T-cell (primary cell): ENCODE measurements at regions not wholly inside any gene's neighbourhood (a gene's known extent, or its start where the extent isn't known, plus 50 kb on each side); places are given as distances from the start of the nearest gene placed in this dataset.
"Not testable (repeated sequence)": the region's sequence is repeated elsewhere in the genome, so short reads cannot be mapped to it uniquely, and the experiment has no call there.

ENCODE experiments used
- ATAC-seq, 4 experiments: fragments of 200-7000 bp in 3 of 4; fragments of 150-1000 bp in 1 of 4; cut with Tn5 transposase; replicated peaks in 1 of 4; 1 replicate in 3 of 4; 2 replicates in 1 of 4; pipeline ENCODE4 v1.10.0; 2021; ENCODE audit warnings: moderate library complexity in 3 of 4, mild to moderate bottlenecking in 2 of 4, moderate number of reproducible peaks in 1 of 4
- CTCF ChIA-PET, 2 donors: fragments of 300-600 bp; sonication (Branson Sonifier 250); formaldehyde crosslinking; loops; one replicate each; lab custom pipeline; 2022; ENCODE audit warnings: antibody characterized with exemption in 2 of 2; lab: Charles Lee
- POLR2A ChIA-PET, 2 donors: fragments of 300-600 bp; sonication (Branson Sonifier 250); formaldehyde crosslinking; loops; one replicate each; lab custom pipeline; 2022; ENCODE audit warnings: antibody characterized with exemption in 2 of 2; lab: Charles Lee
- DNase-seq, 35 experiments: peaks; one replicate each; pipeline versions ENCODE4 v3.0.0 to v3.0.0-alpha.2; 2013 to 2023
- H3K27ac ChIP-seq: one replicate; pipeline ENCODE4 v1.5.1; 2013; ENCODE audit warnings: low read length
- H3K27me3 ChIP-seq, 2 experiments: replicated peaks in 1 of 2; 1 replicate in 1 of 2; 2 replicates in 1 of 2; pipeline versions ENCODE4 v1.6.1 to v1.7.0; 2013; ENCODE audit warnings: low read length in 1 of 2, mixed read lengths in 1 of 2; ENCODE audit not compliant: control insufficient read depth in 2 of 2, insufficient read depth in 2 of 2; ENCODE audit errors: extremely low read depth in 1 of 2
- H3K36me3 ChIP-seq, 2 donors: 1 replicate in 1 of 2; 2 replicates in 1 of 2; pipeline versions ENCODE4 v1.6.1 to v1.7.0; 2013; ENCODE audit warnings: low read length in 1 of 2; ENCODE audit not compliant: control insufficient read depth in 2 of 2, insufficient read depth in 1 of 2; ENCODE audit errors: extremely low read depth in 1 of 2
- H3K4me1 ChIP-seq, 2 experiments: 1 replicate in 1 of 2; 2 replicates in 1 of 2; pipeline versions ENCODE4 v1.6.1 to v1.7.0; 2013; ENCODE audit warnings: low read length in 2 of 2, mixed read lengths in 1 of 2; ENCODE audit not compliant: insufficient read depth in 2 of 2, control insufficient read depth in 1 of 2; ENCODE audit errors: extremely low read depth in 1 of 2
- H3K4me3 ChIP-seq, 2 donors: 1 replicate in 1 of 2; 2 replicates in 1 of 2; pipeline versions ENCODE4 v1.5.1 to v1.7.0; 2013; ENCODE audit warnings: mild to moderate bottlenecking in 2 of 2, low read length in 1 of 2, moderate library complexity in 1 of 2; ENCODE audit not compliant: control insufficient read depth in 1 of 2; ENCODE audit errors: extremely low read depth in 1 of 2
- H3K9me3 ChIP-seq: 2 replicates; pipeline ENCODE4 v1.7.0; 2013
- H3K27ac Mint-ChIP-seq, 2 donors: one replicate each; pipeline ENCODE4 v1.8.0; 2020 to 2021; ENCODE audit warnings: mild to moderate bottlenecking in 2 of 2, mixed read lengths in 2 of 2
- H3K27me3 Mint-ChIP-seq, 2 donors: one replicate each; pipeline ENCODE4 v1.8.0; 2021 to 2022; ENCODE audit warnings: mixed read lengths in 2 of 2
- H3K36me3 Mint-ChIP-seq: one replicate; pipeline ENCODE4 v1.8.0; 2021; ENCODE audit warnings: mixed read lengths
- H3K4me1 Mint-ChIP-seq, 3 donors: one replicate each; pipeline ENCODE4 v1.8.0; 2020 to 2022; ENCODE audit warnings: mixed read lengths in 3 of 3, mild to moderate bottlenecking in 1 of 3
- H3K4me3 Mint-ChIP-seq, 3 donors: one replicate each; pipeline ENCODE4 v1.8.0; 2020 to 2022; ENCODE audit warnings: mild to moderate bottlenecking in 3 of 3, mixed read lengths in 3 of 3, moderate library complexity in 3 of 3
- H3K9me3 Mint-ChIP-seq, 3 donors: one replicate each; pipeline ENCODE4 v1.8.0; 2020 to 2022; ENCODE audit warnings: mixed read lengths in 3 of 3
- WGBS: methylation state at CpG from one replicate; pipeline ENCODE4 v1.1.5; 2013; ENCODE audit warnings: missing lambda C conversion rate; ENCODE audit not compliant: insufficient coverage; 5-methylcytosine and 5-hydroxymethylcytosine counted together

DNA sequence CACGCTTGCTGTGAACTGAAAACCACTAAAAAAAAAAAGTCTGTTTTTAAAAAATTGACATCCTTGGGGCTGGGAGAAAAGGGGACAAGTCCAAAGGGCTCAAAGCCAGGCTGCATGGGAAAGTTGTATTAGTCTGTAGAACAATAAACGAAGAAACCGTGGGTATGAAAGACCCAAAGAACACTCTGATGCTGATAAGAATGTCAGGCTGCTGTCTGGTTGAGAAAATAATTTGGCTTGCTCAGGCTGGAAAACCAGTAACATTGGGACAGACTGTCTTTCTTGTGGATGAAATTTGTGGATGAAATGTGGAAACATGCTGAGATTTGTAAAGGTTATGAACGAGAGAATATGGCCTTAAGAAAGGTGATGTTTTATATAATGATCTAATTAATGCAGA, 68.5 kb upstream of the HSPB3 start:
- Histone ChIP-seq H3K27ac (no peak overlapping the region), H3K4me3 (no peak overlapping the region), H3K36me3 (no peaks in the 10 kb centered on the region), H3K4me1 (no peaks in the 10 kb centered on the region), H3K9me3 (no peaks in the 10 kb centered on the region), H3K27me3 (no peaks in the 10 kb centered on the region)
- Mint-ChIP-seq H3K27ac (no peak overlapping the region), H3K27me3 (peaks cover 0 to 4% of the 10 kb centered on the region in 2 donors), H3K4me3 (no peak overlapping the region), H3K4me1 (no peaks in the 10 kb centered on the region), H3K9me3 (no peaks in the 10 kb centered on the region), H3K36me3 (no peaks in the 10 kb centered on the region)
- ATAC-seq (no peak), DNase-seq (no peak)
- 85% methylated on average over 2 of the region's 4 CpGs for WGBS
- ChIA-PET CTCF (no interaction called here), POLR2A (no interaction called here)

DNA sequence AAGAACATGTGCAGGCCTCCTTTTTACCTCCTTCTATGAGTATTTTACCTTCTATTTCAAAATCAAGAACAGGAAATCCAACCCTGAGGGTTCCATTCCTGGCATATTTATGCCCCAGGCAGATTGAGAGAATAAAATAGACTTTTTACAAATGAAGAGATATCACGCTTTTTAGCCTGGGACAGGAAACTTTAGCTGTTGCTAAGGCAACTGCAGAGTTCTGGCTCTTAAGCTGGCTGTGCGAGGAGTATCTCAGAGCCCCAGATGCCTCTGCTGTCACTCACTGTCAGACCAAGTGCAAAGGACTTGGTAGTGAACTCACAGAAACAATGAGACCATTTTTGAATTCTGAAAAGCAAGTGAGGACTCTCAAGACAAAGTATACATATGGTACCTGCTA, 69.5 kb upstream of the HSPB3 start:
- Histone ChIP-seq H3K4me3 (no peak overlapping the region), H3K27ac (no peak overlapping the region), H3K36me3 (no peaks in the 10 kb centered on the region), H3K27me3 (no peaks in the 10 kb centered on the region), H3K4me1 (no peaks in the 10 kb centered on the region), H3K9me3 (no peaks in the 10 kb centered on the region)
- no peak for DNase-seq
- WGBS, result 66% methylated on average over 2 of the region's 2 CpGs
- POLR2A ChIA-PET, result no interaction called here
- Mint-ChIP-seq H3K27ac (no peak overlapping the region), H3K27me3 (peaks cover 0 to 4% of the 10 kb centered on the region in 2 donors), H3K4me1 (no peaks in the 10 kb centered on the region), H3K4me3 (no peak overlapping the region), H3K9me3 (no peaks in the 10 kb centered on the region), H3K36me3 (no peaks in the 10 kb centered on the region)
- CTCF ChIA-PET, result no interaction called here
- ATAC-seq, result no peak

DNA sequence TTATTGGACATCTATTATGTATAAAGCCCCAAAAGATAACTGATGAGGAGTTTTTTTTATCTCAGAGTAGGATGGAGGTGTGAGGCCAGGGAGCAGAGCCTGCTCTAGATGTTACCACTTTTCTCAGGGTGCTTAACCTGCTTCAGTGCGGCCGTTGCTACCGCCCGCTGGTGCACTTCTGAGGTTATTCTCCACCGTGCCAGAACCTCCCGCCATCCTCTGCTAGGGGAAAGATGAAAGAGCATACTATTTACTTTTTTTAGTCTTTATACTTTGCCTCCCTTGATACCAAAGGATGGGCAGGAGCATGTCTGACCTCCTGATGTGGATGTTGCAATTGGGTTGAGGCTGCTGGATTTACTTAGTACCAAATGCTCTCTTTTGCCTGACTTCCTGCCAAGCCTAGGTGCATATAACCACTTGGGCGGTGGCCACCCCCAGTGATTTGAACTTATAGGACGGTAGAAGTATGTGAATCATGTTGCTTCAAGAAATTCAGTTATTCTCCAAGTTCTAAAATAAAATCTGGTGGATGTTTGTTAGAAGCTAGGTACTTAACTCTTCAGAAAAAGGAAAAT, 71.1 kb upstream of the HSPB3 start:
- Mint-ChIP-seq H3K4me3 (no peak overlapping the region), H3K9me3 (peaks cover 0 to 2% (median 0%) of the 10 kb centered on the region in 3 donors), H3K4me1 (no peaks in the 10 kb centered on the region), H3K36me3 (no peaks in the 10 kb centered on the region), H3K27me3 (peaks cover 2 to 4% of the 10 kb centered on the region in 2 donors), H3K27ac (no peak overlapping the region)
- no peaks in the 10 kb centered on the region for H3K4me1 ChIP-seq
- ChIA-PET CTCF (no interaction called here), POLR2A (no interaction called here)
- no peaks in the 10 kb centered on the region for H3K9me3 ChIP-seq
- no peak overlapping the region for H3K27ac ChIP-seq
- no peaks in the 10 kb centered on the region for H3K27me3 ChIP-seq
- WGBS, result no CpG with 5 or more reads among the region's 8 CpGs
- no peak overlapping the region for H3K4me3 ChIP-seq
- ATAC-seq (no peak), DNase-seq (no peak)
- H3K36me3 ChIP-seq, result no peaks in the 10 kb centered on the region

DNA sequence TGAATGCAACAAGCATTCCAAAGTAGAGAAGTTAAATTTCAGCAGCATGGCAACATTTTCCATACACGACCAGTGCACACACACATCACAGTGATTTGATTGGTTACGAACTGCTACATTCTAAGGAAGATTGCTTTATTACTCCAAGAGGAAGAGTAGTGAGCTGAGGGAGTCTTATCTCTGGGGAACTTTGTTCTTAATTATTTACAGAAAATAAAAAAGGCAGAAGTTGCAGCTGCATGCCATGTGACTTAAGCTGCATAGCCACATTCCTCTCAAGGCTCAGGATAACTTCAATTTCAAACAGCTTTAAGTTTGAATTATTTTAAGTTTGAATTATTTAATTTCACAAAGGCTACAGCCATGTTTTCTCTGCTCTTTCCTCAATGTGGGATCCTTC, 71.6 kb upstream of the HSPB3 start:
- peaks cover 0 to 2% (median 0%) of the 10 kb centered on the region in 3 donors for H3K9me3 Mint-ChIP-seq
- no CpG with 5 or more reads among the region's 2 CpGs for WGBS
- no peak overlapping the region for H3K27ac Mint-ChIP-seq
- no peak overlapping the region for H3K4me3 ChIP-seq
- ATAC-seq (no peak), DNase-seq (no peak)
- no peak overlapping the region for H3K27ac ChIP-seq
- H3K9me3 ChIP-seq, result no peaks in the 10 kb centered on the region
- H3K27me3 ChIP-seq, result no peaks in the 10 kb centered on the region
- no peak overlapping the region for H3K4me3 Mint-ChIP-seq
- H3K4me1 Mint-ChIP-seq, result no peaks in the 10 kb centered on the region
- CTCF ChIA-PET, result no interaction called here
- no peaks in the 10 kb centered on the region for H3K36me3 Mint-ChIP-seq
- H3K36me3 ChIP-seq, result no peaks in the 10 kb centered on the region
- no peaks in the 10 kb centered on the region for H3K4me1 ChIP-seq
- H3K27me3 Mint-ChIP-seq, result peaks cover 7 to 8% of the 10 kb centered on the region in 2 donors
- POLR2A ChIA-PET, result no interaction called here

DNA sequence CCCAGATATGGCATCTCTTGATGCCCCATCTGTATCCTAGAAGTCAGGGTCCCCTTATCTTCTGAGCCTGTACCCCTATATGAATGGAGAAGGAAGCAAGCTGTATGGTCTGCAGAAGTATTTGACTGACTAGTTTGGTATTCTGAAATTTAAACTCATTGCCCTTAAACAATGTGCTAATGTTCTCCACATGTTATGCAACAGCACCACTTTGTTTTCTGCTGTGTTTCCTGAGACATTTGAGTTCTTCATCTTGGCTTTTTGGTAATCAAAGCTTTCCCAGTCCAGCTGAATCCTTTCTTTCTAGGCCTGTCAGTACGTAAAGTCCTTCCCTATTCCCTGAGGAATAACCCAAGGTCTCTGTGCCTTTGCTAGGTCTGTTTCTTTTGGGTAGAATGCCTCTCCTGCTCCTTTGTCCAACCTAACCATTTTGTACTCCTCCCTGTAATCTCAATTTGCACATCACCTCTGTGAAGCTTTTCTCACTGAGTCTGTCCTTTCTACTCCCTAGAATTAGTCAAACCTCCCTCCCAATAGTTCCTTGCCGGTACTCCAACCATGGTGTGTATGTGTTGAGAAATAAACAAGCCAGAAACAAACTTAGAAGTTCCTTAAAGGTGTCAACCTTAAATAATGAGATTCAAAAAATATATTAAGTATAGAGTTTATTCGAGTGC, 72.1 kb upstream of the HSPB3 start:
- peaks cover 0 to 2% (median 0%) of the 10 kb centered on the region in 3 donors for H3K9me3 Mint-ChIP-seq
- H3K27me3 Mint-ChIP-seq, result peaks cover 11 to 12% of the 10 kb centered on the region in 2 donors
- no CpG with 5 or more reads among the region's 3 CpGs for WGBS
- ChIA-PET POLR2A (no interaction called here), CTCF (no interaction called here)
- DNase-seq, result no peak
- no peak overlapping the region for H3K27ac Mint-ChIP-seq
- Histone ChIP-seq H3K4me1 (no peaks in the 10 kb centered on the region), H3K27ac (no peak overlapping the region), H3K9me3 (no peaks in the 10 kb centered on the region), H3K4me3 (no peak overlapping the region), H3K36me3 (no peaks in the 10 kb centered on the region), H3K27me3 (peaks cover 0 to 3% of the 10 kb centered on the region in 2 experiments)
- no peaks in the 10 kb centered on the region for H3K4me1 Mint-ChIP-seq
- no peak overlapping the region for H3K4me3 Mint-ChIP-seq
- no peaks in the 10 kb centered on the region for H3K36me3 Mint-ChIP-seq
- ATAC-seq, result no peak

DNA sequence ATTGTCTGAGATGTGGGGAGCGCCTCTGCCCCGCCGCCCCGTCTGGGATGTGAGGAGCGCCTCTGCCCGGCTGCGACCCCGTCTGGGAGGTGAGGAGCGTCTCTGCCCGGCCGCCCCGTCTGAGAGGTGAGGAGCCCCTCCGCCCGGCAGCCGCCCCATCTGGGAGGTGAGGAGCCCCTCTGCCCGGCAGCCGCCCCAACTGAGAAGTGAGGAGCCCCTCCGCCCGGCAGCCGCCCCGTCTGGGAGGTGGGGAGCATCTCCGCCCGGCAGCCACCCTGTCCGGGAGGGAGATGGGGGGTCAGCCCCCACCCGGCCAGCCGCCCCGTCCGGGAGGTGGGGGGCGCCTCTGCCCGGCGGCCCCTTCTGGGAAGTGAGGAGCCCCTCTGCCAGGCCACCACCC, 70.9 kb upstream of the ARL15 start:
- H3K27ac Mint-ChIP-seq, H3K4me3 ChIP-seq, H3K4me1 Mint-ChIP-seq, DNase-seq, H3K9me3 ChIP-seq, H3K27me3 ChIP-seq, H3K36me3 ChIP-seq, H3K27ac ChIP-seq, POLR2A ChIA-PET, H3K36me3 Mint-ChIP-seq, H3K9me3 Mint-ChIP-seq, H3K4me3 Mint-ChIP-seq, CTCF ChIA-PET, ATAC-seq, H3K4me1 ChIP-seq: not testable (repeated sequence)
- H3K27me3 Mint-ChIP-seq, result peaks cover 20 to 23% of the 10 kb centered on the region in 2 donors
- WGBS, result 100% methylated on average over 11 of the region's 31 CpGs
